HG03432 (cell line): ENCODE measurements at regions not wholly inside any gene's neighbourhood (a gene's known extent, or its start where the extent isn't known, plus 50 kb on each side); places are given as distances from the start of the nearest gene placed in this dataset.
"Not testable (repeated sequence)": the region's sequence is repeated elsewhere in the genome, so short reads cannot be mapped to it uniquely, and the experiment has no call there.

Source experiments
- ATAC-seq: cut with Tn5 transposase; IDR thresholded peaks from one replicate; pipeline ENCODE4 v1.9.1; 2021; ENCODE audit warnings: mild to moderate bottlenecking, moderate library complexity; ENCODE audit not compliant: unreplicated experiment

DNA sequence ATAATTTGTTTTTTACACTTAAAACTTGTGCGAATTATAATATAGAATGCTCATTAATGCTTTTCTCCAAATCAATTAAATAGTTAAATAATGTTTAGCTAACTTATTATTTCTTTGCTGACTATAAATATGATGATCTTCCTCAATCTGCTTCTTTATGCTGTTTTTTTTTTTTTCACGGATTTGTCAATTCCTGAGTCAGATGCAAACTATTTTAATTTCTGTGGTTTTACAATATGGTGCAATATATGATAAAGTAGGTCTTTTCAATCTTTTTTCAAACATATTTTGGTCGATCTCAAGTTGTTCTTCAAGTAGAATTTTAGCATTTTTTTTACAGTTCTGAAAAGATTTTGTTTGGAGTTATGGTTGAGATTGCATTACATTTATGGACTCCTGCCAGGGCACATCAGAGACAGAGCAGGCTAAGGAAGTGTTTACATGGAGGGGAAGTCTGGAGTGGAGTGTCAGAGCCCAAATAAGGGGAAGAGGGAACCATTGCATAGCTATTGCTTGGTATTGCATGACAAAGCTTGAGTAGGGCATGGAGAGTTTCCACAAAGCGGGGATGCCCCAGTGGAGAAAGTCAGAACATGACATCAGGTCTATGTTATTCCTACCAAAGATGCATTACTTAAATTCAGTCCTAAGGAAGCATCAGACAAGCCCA, 204.4 kb downstream of the OTUD1 start:
- no peak for ATAC-seq

DNA sequence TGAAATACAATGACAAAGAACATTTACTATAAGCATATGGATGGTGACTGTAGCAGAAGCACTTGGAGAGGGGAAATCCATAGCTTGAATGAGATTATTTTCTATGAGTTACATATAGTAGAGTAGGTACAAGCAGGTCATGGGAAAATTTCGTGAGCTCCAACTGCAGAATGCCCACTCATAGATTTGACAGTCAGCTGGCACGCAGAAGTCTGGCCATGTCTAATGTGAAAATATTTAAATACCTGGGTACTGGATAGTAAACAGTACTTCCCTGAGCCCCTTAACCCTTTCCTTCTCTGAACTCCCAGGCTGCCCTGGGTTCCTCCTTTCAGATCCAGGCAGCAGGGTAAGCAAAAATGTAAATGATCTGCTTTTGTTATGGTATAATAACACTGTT, 209.7 kb downstream of the OTUD1 start:
- no peak for ATAC-seq

DNA sequence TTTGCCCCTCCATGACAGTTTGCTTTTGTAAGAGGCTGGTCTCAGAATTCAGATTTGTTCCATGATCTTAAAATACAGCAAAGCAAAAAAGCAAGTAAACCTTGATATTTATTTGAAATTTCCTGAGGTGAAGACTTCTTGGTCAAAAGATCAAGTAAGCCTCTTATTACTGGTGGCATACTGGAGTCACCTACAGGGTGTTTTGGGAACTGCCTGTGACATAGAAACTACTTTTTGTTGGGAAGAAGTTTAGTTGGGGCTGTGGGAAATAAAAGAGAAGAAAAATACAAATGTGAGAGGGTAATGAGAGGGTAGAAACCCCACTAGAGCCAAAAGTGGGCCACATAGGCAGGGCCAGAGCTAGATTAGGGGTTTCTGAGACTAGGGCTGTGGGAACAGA, 217.9 kb downstream of the OTUD1 start:
- no peak for ATAC-seq

DNA sequence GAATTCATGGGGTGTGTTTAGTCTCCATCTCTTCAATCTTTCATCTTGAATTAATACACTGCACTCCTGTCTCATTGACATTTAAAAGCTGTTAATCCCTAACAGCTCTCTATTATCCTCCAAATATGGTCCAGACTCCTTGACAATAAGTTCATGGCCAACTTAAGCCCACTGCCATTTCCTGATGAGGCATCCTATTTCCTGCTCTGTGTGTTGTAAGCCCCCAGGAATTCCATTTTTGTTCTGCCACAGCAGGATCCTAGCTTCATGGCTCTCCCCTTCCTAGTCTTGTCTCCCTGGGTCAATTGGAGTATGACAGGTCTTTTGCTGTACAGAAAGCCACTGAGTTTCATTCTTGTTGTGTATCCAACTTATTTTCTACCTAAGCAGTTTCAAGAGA, 218.8 kb downstream of the OTUD1 start:
- ATAC-seq = no peak

DNA sequence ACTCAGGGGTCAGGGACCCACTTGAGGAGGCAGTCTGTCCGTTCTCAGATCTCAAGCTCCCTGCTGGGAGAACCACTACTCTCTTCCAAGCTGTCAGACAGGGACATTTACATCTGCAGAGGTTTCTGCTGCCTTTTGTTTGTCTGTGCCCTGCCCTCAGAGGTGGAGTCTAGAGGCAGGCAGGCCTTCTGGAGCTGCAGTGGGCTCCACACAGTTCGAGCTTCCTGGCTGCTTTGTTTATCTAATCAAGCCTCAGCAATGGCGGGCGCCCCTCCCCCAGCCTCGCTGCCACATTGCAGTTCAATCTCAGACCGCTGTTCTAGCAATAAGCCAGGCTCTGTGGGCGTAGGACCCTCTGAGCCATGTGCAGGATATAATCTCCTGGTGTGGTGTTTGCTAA, 233.0 kb downstream of the OTUD1 start:
- ATAC-seq = not testable (repeated sequence)

DNA sequence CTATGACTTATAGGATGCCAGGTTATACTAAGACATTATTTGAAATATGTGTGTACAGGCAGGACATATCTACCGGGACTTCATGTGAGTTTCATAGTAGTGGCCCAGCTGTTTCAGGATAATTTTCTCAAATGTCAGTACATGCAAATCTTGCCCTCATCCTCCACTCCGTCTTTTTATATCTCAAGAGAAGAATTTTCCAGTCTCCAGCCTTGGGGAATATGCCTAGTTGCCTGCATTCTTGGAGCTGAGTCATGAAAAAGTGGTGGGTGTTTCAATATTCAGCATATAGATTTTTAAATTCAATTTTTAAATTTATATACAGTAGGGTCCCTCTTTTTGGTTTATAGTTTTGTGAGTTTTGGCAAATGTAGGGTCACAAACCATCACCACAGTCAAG, 236.7 kb downstream of the OTUD1 start:
- no peak for ATAC-seq

DNA sequence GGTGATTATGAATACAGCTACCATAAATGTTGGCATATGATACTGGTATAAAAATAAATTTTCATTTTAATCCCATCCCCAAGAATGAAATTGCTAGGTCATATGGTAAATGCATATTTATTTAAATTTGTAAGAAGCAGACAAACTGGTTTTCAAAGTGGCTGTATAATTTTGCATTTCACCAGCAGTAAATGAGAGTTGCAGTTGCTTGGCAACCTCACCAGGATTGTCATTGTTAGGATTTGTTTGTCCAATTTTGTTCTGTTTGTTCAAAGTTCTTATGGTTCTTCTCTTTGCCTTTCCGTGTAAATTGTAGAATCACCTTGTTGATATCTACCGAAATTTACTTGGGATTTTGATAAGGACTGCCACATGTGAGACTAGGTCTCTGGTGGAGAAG, 237.4 kb downstream of the OTUD1 start:
- no peak for ATAC-seq

DNA sequence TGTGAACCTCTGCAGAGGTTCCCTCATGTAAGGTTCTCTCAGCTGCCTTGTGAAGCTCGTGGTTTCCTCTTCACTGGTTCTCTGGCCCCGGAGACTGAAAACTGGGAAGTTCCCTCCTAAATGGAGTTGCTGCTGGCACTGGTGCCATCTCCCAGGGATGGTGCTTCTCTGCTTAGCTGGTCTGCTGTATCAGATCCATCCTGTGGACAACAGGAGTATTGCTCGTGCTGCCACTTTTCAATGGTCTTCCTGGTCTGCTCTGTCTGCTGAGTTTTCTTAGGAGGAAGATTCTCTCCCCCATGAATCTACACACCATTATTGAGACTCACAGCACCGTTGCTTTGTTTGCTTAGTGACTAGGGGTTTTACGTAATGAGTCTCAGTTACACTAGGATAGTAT, 247.8 kb downstream of the OTUD1 start:
- no peak for ATAC-seq

DNA sequence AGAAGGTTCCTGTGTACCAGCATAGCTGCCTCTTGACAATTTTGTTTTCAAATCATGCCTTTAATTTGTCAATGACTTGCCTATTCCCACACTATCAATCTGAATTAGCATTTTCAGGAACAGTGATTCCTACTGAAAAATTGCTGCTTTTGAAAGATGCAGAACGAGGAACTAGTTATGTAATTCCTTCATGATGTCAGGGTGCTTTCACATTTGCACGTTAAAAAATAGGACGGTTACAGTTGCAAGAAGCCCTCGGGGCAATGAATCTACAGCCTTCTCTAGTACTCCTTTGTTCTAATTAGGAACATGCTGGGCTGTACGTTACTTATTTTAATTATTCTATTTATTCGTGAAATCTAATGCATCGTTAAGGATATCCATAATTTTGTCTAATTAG, 253.9 kb downstream of the OTUD1 start:
- no peak for ATAC-seq

DNA sequence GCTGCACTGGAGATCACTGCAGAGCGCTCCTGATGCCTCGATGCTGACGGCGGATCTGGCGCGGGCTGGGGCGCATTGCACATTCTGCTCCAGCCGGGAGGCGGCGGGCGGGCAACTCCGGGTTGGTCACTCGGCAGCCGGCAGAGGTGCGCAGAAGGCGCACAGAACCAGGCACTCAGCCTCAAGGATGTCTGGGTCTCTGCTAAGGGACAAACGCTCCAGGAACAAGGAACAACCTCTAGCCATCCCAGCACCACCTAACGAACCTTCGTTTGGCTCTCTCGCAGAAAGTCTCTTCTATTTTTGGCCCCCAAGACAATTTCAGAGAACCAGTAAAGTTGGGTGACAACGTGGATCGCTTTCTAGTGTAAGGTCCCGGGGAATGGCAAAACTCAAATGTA, 254.6 kb downstream of the OTUD1 start:
- no peak for ATAC-seq

DNA sequence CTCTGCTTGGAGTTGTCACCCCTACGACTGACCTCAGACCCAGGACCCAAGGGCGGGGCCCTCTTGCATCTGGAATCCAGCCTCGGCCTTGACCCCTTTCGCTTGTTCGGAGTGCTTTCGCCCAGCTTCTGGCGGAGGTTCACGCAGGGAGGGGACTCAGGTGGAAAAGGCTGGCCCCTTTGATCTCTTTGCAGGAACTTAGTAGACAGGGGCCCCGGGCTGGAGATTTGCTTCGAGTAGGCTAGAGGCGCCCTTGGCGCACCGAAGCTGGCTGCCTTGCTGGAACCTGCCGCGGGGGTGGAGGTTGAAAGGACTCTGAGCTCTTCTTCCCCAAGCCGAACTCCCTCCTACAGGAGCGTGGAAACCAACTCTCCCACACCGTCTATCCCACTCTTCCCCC, 255.1 kb downstream of the OTUD1 start:
- no peak for ATAC-seq

DNA sequence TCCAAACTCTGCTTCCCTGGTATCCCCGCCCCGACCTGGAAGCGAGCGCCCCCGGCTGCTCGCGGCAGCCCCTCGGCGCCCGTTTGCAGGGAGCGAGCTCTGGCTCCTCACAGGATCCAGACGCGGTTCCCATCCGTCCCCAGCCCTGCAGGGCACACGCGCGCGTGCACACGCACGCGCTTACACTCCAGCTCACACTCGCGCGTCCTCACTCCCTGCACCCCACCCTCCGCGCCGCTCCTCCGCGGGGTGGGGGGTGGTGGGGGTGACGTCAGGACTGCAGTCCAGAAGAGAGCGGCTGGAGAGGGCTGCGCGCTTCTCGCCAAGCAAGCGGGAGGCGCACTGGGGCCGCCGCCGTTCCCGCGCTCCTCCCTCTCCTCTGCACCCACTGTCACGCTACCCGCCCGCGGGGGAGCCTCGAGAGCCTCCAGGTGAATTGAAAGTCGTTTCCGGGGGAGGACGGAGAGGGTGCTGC, 255.6 kb downstream of the OTUD1 start:
- no peak for ATAC-seq

DNA sequence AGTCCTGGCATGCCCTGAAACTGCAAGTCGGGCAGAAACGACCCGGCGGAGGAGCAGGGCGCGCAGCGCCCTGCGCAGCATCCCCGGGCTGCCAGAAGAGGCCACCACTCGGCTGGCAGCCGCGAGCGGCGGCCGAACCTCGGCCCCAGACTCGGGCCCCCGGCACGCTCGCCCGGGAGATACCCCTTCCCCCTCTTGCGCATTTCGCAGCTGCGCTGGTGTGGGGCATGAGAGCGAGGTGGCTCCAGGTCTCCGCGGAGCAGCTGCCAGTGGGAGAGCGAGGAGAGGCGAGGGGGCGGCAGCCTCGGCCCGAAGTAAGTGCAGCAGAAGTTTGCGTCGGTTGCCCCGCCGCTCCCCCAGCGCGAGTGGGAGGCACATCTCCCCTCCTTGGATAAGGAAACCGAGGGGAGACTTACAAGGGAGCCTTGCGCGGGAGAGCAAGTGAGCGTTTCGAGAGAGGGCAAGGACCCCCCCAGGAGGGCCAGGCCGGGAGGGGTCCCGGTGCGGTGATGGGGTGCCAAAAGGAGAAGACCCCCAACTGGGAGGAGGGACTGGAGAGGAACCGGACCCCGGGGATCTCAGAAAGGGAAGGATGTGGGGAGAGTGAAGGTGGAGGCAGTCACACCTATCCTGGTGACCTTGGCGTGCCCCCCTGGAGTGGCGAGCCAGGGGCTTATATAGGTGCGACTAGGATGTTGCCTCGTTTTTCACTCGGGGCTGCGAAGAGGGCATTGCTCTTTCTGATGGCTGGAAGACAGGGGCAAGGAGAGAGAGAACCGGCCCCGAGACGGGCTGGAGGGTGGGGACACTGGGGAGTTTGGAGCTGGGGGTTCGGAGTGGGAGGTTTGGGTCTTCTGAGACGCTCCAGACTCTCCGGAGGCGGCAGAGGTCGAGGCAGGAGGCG, 256.3 kb downstream of the OTUD1 start:
- no peak for ATAC-seq

DNA sequence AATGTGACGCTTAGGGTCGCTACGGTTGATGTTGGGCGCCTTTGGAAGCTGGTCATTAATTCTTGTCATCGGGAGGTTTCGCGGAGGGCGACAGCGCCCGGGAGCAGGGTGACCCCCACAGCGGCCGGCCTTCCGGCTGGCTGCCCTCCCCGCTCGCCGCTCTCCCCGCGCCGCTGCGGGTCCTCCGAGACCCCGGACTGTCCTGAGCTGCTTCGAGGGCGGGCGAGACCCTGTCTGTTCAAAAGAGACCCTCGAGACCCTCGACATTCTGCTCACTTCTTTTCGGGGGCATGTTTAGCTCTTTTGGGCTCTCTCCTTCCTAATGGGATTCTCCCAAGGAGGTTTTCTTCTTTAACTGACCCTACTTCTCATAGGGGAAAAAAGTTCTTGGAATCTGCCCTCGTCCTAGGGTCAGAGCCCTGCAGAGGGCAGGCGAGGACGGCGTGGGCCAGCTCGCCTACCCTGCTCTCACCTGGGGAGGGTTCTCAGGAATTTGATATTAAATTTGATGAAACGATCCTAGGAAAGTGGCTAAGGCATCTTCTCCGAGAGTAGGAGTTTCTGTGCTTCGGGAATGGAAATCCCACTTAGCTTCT, 257.0 kb downstream of the OTUD1 start:
- ATAC-seq = no peak

DNA sequence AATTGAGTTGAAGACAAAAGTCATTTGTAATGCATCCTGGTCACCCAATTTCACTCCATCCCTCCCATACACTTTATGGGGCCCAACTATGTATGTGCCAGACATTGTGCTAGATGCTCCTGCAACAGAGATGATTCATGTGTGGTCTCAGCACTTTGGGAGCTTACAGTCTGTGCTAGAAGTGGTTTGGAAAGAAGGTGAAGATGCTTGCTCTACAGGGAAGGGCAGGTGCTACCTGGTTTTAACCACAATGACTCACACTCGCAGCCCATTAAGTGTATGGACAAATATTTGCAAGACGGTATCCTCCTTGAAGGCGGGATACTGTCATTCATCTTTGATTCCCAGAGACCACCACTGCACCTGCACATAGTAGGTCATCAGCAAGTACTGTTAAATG, 257.6 kb downstream of the OTUD1 start:
- ATAC-seq = no peak

DNA sequence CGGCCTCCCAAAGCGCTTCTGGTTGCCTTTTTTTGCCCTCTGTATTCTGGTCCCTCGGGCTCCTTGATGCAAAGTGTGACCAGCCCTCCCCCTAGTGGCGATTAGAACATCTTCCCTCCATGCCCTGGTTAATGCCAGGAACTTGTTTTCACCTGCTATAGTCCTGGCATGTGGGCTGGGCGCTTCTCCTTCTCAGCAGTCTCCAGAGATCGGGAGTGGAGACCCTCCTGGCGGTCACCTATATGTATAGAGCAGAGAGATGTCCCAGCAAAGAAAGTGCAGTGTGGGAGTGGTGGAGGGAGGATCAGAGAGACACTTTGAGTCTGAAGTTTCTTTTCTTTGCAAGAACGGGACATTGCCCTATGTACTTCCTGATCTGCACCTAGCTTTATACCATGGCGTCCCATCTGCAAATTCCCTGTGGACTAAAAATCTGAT, 264.1 kb downstream of the OTUD1 start:
- ATAC-seq = peak; percentile 98

DNA sequence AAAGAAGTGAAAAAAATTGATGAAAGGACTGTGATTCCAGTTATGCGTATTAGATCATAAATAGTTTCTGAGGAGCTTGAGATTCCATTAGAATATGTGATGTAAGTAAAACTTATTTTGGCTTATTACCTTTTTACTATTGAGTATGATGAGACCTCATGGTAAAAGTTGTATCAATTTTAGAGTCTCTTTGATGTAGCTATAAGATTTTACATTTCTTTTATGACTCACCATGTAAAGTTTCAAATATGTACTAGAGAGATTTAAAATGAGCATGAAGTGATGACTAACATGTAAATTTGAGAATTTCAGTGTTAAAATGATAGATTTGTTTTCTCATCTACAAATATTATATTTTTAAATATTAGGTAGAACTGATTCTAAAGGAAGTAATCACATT, 276.5 kb downstream of the OTUD1 start:
- ATAC-seq = no peak

DNA sequence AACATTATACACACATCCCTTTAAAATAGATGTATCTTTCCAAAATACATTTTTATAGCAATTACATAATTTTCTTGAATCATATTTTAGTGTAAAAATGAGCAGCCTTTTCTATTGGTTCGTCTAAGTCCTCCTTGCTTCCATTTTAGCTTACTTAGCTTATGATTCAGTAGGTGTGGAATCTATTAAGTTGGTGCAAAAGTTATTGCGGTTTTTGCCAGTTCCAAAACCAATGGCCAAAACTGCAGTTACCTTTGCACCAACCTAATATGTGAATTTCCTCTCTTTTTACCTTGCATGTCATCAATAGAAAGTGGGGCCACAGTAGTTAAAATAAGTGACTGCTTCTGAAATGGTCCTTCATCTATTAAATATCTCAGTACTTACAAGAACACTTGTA, 279.0 kb downstream of the OTUD1 start:
- no peak for ATAC-seq

DNA sequence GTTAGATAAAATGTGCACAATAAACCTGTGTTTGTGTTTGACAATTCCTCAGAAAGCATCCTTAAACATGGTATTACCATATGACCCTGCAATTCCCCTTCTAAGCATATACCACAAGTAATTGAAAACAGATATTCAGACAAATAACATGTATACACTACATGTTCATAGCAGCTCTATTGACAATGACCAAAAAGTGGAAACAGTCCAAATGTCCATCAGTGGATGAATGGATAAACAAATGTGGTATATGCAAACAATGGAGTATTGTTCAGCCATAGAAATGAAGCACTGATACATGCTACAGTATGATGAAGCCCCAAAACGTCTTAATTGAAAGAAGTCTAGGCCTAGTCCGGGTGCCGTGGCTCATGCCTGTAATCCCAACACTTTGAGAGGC, 280.1 kb downstream of the OTUD1 start:
- ATAC-seq = no peak

DNA sequence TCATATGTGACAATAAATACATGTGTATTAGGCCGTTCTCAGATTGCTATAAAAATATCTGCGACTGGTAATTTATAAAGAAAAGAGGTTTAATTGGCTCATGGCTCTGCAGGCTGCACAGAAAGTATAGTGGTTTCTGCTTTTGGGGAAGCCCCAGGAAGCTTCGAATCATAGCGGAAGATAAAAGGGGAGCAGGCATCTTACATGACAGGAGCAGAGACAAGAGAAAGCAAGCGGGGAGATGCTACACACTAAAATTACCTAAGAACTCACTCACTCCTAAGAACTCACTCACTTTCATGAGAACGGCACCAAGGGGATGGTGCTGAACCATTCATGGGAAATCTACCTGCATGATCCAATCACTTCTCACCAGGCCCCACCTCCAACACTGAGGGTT, 284.9 kb downstream of the OTUD1 start:
- no peak for ATAC-seq

DNA sequence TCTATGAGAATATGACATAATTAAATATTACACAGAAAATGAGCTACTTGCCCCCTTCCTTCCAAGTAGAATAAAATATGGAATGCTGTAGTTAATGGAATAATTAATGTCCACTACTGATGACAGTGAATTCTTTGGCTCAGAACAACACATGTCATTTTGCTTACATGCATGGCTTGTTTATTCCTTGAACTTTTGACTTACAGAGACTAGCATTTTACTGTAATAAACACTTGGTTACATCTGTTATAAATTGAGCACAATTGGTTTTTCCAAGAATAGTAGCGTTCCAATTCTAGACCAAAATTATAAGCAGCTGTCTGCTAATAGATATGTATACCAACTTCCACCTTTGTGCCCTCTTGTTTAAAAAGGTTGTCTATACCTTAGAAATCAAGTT, 286.7 kb downstream of the OTUD1 start:
- no peak for ATAC-seq

DNA sequence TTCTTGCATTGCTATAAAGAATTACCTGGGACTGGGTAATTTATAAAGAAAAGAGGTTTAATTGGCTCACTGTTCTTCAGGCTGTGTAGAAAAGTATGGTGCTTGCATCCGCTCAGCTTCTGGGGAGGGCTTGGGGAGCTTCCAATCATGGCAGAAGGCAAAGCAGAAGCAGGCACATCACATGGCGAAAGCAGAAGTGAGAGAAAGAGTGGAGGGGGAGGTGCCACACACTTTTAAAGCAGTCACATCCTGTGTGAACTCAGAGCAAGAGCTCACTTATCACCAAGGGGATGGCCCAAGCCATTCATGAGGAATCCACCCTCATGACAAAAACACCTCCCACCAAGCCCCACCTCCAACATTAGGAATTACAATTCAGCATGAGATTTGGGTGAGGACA, 303.5 kb downstream of the OTUD1 start:
- peak; percentile 98 for ATAC-seq
